ENCODE measurements at regions not wholly inside any gene's neighbourhood (a gene's known extent, or its start where the extent isn't known, plus 50 kb on each side); places are given as distances from the start of the nearest gene placed in this dataset.
"Not testable (repeated sequence)": the region's sequence is repeated elsewhere in the genome, so short reads cannot be mapped to it uniquely, and the experiment has no call there.

DNA sequence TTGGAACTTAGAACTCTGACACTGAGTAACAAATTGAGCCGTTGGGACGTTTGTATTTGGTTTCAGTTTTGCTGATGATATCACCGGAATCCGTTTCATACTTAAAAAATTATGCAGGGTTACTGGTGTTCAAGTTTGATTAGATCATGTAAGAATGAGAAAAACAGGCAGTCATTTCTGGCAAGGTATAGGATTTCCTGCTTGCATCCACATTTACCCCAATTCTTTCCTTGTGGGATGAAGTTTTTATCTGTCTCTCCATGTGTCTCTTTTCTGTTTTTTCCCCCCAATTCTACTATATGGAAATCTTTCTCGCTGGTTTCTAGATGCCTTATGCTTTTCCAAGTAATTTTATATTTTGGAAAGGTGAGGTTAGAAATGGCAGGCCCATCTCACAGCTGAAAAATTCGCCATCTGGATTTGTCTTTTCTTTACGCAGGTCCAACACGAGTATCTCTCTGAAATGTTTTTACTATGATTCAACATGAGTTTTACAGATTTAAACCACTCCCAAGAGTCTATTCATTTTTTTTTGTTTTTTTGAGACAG, 197.9 kb downstream of the SHOX start:
- no peak overlapping the region for H3K9ac ChIP-seq (ENCODE audit: low read length)
- Mint-ChIP-seq H3K4me1 (ENCODE audit: low read depth, unreplicated experiment) (no peaks in the 10 kb centered on the region), H3K27me3 (ENCODE audit: low read depth, unreplicated experiment) (no peaks in the 10 kb centered on the region), H3K4me3 (ENCODE audit: unreplicated experiment) (no peak overlapping the region), H3K36me3 (ENCODE audit: low read depth, unreplicated experiment) (no peaks in the 10 kb centered on the region), H3K27ac (ENCODE audit: unreplicated experiment) (no peak overlapping the region), H3K9me3 (ENCODE audit: unreplicated experiment) (no peaks in the 10 kb centered on the region)
- H3K27me3 ChIP-seq (ENCODE audit: insufficient read depth, low read length), result no peaks in the 10 kb centered on the region
- peak overlapping the region; percentile 27 for H3K27ac ChIP-seq (ENCODE audit: low read depth, low read length)
- peaks cover 3% of the 10 kb centered on the region for H3K9me3 ChIP-seq (ENCODE audit: insufficient read depth, low read depth, low read length)
- TF ChIP-seq, protein P1, sequence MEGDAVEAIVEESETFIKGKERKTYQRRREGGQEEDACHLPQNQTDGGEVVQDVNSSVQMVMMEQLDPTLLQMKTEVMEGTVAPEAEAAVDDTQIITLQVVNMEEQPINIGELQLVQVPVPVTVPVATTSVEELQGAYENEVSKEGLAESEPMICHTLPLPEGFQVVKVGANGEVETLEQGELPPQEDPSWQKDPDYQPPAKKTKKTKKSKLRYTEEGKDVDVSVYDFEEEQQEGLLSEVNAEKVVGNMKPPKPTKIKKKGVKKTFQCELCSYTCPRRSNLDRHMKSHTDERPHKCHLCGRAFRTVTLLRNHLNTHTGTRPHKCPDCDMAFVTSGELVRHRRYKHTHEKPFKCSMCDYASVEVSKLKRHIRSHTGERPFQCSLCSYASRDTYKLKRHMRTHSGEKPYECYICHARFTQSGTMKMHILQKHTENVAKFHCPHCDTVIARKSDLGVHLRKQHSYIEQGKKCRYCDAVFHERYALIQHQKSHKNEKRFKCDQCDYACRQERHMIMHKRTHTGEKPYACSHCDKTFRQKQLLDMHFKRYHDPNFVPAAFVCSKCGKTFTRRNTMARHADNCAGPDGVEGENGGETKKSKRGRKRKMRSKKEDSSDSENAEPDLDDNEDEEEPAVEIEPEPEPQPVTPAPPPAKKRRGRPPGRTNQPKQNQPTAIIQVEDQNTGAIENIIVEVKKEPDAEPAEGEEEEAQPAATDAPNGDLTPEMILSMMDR (IDR thresholded peaks at IDR 0.05; ENCODE audit: insufficient read depth, low read depth, low read length), result no peak
- no peak for TF ChIP-seq EZH2 (IDR thresholded peaks at IDR 0.05; ENCODE audit: insufficient read depth, low read length)
- FAIRE-seq (no peak), DNase-seq (ENCODE audit: low read depth) (no peak)
- peak overlapping the region; percentile 3 for H3K4me2 ChIP-seq (ENCODE audit: low read length)
- no peak overlapping the region for H2AFZ ChIP-seq (ENCODE audit: low read depth, low read length)
- H4K20me1 ChIP-seq (ENCODE audit: insufficient read depth, low read length), result no peaks in the 10 kb centered on the region
- no peak overlapping the region for H3K4me3 ChIP-seq (ENCODE audit: insufficient read depth, low read depth, low read length)
- no peaks in the 10 kb centered on the region for H3K79me2 ChIP-seq (ENCODE audit: insufficient read depth, low read length)
- H3K36me3 ChIP-seq (ENCODE audit: insufficient read depth, low read length), result no peaks in the 10 kb centered on the region
- no peaks in the 10 kb centered on the region for H3K4me1 ChIP-seq (ENCODE audit: insufficient read depth, low read length)

- FAIRE-seq (peak; percentile 9), DNase-seq (ENCODE audit: low read depth) (no peak)
- Mint-ChIP-seq H3K4me1 (ENCODE audit: low read depth, unreplicated experiment) (no peaks in the 10 kb centered on the region), H3K36me3 (ENCODE audit: low read depth, unreplicated experiment) (no peaks in the 10 kb centered on the region), H3K9me3 (ENCODE audit: unreplicated experiment) (peaks cover 4% of the 10 kb centered on the region), H3K27ac (ENCODE audit: unreplicated experiment) (no peak overlapping the region), H3K27me3 (ENCODE audit: low read depth, unreplicated experiment) (no peaks in the 10 kb centered on the region), H3K4me3 (ENCODE audit: unreplicated experiment) (no peak overlapping the region)
- Histone ChIP-seq H3K4me2 (ENCODE audit: low read length) (peak overlapping the region; percentile 57), H3K79me2 (ENCODE audit: insufficient read depth, low read length) (no peaks in the 10 kb centered on the region), H3K9me3 (ENCODE audit: insufficient read depth, low read depth, low read length) (peaks cover 3% of the 10 kb centered on the region), H4K20me1 (ENCODE audit: insufficient read depth, low read length) (no peaks in the 10 kb centered on the region), H3K27ac (ENCODE audit: low read depth, low read length) (peak overlapping the region; percentile 59), H3K4me3 (ENCODE audit: insufficient read depth, low read depth, low read length) (no peak overlapping the region), H3K4me1 (ENCODE audit: insufficient read depth, low read length) (no peaks in the 10 kb centered on the region), H3K9ac (ENCODE audit: low read length) (peak overlapping the region; percentile 36), H3K27me3 (ENCODE audit: insufficient read depth, low read length) (no peaks in the 10 kb centered on the region), H3K36me3 (ENCODE audit: insufficient read depth, low read length) (no peaks in the 10 kb centered on the region), H2AFZ (ENCODE audit: low read depth, low read length) (no peak overlapping the region)
- TF ChIP-seq, protein P1 (IDR thresholded peaks at IDR 0.05; ENCODE audit: insufficient read depth, low read depth, low read length), result no peak
- TF ChIP-seq EZH2 (IDR thresholded peaks at IDR 0.05; ENCODE audit: insufficient read depth, low read length), result no peak
These were observed 195.9 kb downstream of the SHOX start for GRCh38 chrX:826448-826847.

DNA sequence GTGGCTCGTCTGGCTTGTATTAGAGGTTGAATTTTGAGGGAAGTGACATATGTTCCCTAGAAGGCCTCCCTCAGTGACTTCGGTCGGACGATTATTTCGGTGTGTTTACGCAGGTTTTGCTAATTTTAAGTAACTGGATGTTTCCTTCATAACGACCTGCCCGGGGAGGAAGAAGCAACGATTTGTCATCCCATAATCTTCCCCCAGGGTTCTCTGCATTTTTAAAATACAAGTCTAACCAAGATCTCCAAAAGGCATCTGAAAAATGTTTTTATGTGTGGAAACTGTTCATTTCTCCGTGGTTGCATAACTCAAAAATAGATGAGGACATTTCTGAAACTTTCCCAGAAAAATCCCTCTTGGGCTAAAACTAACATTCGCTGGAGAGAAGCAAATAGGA, 195.4 kb downstream of the SHOX start:
- Histone ChIP-seq H3K4me2 (ENCODE audit: low read length) (peak overlapping the region; percentile 57), H3K4me3 (ENCODE audit: insufficient read depth, low read depth, low read length) (no peak overlapping the region)

GRCh38 chrX:823073-823472, 192.5 kb downstream of the SHOX start:
- not testable (repeated sequence) for H3K4me3 ChIP-seq (ENCODE audit: insufficient read depth, low read depth, low read length); H3K27me3 Mint-ChIP-seq (ENCODE audit: low read depth, unreplicated experiment); H3K27ac ChIP-seq (ENCODE audit: low read depth, low read length); H3K79me2 ChIP-seq (ENCODE audit: insufficient read depth, low read length); H4K20me1 ChIP-seq (ENCODE audit: insufficient read depth, low read length); H3K9me3 Mint-ChIP-seq (ENCODE audit: unreplicated experiment); H3K4me2 ChIP-seq (ENCODE audit: low read length); H3K27ac Mint-ChIP-seq (ENCODE audit: unreplicated experiment); H3K36me3 Mint-ChIP-seq (ENCODE audit: low read depth, unreplicated experiment); DNase-seq (ENCODE audit: low read depth); H3K9ac ChIP-seq (ENCODE audit: low read length); H2AFZ ChIP-seq (ENCODE audit: low read depth, low read length); H3K4me3 Mint-ChIP-seq (ENCODE audit: unreplicated experiment); H3K4me1 Mint-ChIP-seq (ENCODE audit: low read depth, unreplicated experiment); H3K27me3 ChIP-seq (ENCODE audit: insufficient read depth, low read length); H3K36me3 ChIP-seq (ENCODE audit: insufficient read depth, low read length); H3K4me1 ChIP-seq (ENCODE audit: insufficient read depth, low read length); H3K9me3 ChIP-seq (ENCODE audit: insufficient read depth, low read depth, low read length); FAIRE-seq

More for the DNA sequence above, 195.4 kb downstream of the SHOX start:
- peaks cover 7% of the 10 kb centered on the region for H3K9me3 ChIP-seq (ENCODE audit: insufficient read depth, low read depth, low read length)
- Mint-ChIP-seq H3K27me3 (ENCODE audit: low read depth, unreplicated experiment) (no peaks in the 10 kb centered on the region), H3K27ac (ENCODE audit: unreplicated experiment) (no peak overlapping the region), H3K9me3 (ENCODE audit: unreplicated experiment) (peaks cover 6% of the 10 kb centered on the region), H3K36me3 (ENCODE audit: low read depth, unreplicated experiment) (no peaks in the 10 kb centered on the region), H3K4me3 (ENCODE audit: unreplicated experiment) (no peak overlapping the region), H3K4me1 (ENCODE audit: low read depth, unreplicated experiment) (no peaks in the 10 kb centered on the region)
- DNase-seq (ENCODE audit: low read depth), result no peak
- no peak for FAIRE-seq
- H3K4me1 ChIP-seq (ENCODE audit: insufficient read depth, low read length), result no peaks in the 10 kb centered on the region
- H3K79me2 ChIP-seq (ENCODE audit: insufficient read depth, low read length), result no peaks in the 10 kb centered on the region
- peak overlapping the region; percentile 36 for H3K9ac ChIP-seq (ENCODE audit: low read length)
- H2AFZ ChIP-seq (ENCODE audit: low read depth, low read length), result no peak overlapping the region
- H3K27me3 ChIP-seq (ENCODE audit: insufficient read depth, low read length), result no peaks in the 10 kb centered on the region
- TF ChIP-seq, protein P1 (IDR thresholded peaks at IDR 0.05; ENCODE audit: insufficient read depth, low read depth, low read length), result no peak
- H3K27ac ChIP-seq (ENCODE audit: low read depth, low read length), result peak overlapping the region; percentile 59
- H3K36me3 ChIP-seq (ENCODE audit: insufficient read depth, low read length), result no peaks in the 10 kb centered on the region
- H4K20me1 ChIP-seq (ENCODE audit: insufficient read depth, low read length), result no peaks in the 10 kb centered on the region
